GM19463 (cell line): ENCODE measurements at regions not wholly inside any gene's neighbourhood (a gene's known extent, or its start where the extent isn't known, plus 50 kb on each side); places are given as distances from the start of the nearest gene placed in this dataset.
"Not testable (repeated sequence)": the region's sequence is repeated elsewhere in the genome, so short reads cannot be mapped to it uniquely, and the experiment has no call there.

ENCODE experiments used
- ATAC-seq: cut with Tn5 transposase; IDR thresholded peaks from one replicate; pipeline ENCODE4 v1.9.1; 2021; ENCODE audit warnings: mild to moderate bottlenecking, moderate library complexity; ENCODE audit not compliant: unreplicated experiment

DNA sequence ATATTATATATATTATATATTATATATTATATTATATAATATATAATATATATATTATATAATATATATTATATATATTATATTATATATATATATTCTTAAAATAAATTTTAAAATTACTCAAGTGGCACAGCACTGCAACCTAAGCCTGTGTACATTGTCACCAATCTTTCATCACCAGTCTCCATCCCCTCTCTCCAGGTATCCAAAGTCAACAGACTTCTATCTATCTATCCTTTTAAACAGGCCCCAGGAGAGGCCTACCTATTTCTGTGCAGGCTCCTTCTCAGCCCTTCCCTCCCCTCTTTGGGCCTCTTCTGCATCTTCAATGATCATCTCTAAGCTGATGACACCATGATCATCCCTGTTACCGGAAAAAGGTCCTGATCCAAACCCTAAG, 111.7 kb downstream of the RHOU start:
- no peak for ATAC-seq

DNA sequence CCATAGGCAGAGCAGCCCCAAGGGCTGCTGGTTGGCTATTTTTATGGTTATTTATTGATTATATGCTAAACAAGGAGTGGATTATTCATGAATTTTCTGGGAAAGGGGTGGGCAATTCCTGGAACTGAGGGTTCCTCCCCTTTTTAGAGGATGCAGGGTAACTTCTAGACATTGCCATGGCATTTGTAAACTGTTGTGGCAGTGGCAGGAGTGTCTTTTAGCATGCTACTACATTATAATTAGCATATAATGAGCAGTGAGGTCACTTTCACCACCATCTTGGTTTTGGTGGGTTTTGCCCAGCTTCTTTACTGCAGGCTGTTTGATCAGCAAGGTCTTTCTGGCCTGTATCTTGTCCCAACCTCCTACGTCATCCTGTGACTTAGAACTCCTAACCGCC, 112.2 kb downstream of the RHOU start:
- not testable (repeated sequence) for ATAC-seq

DNA sequence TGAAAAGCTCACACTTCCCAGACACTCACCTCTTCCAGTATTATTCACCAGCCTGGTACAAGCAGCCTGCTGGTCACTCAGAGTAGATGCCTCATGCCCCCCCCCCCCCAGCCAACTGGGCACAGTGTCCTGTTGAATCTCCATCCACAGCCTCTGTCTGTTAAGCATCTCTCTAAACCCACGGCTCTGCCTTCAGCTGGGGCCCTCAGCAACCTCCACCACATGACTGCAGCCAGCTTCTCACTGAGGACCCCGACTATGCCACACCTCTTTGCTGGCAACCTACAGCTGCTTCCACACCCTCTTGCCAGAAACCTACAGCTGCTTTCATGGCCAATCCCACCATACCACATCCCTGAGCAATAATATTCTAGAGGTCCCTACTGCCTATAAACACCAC, 113.1 kb downstream of the RHOU start:
- no peak for ATAC-seq

DNA sequence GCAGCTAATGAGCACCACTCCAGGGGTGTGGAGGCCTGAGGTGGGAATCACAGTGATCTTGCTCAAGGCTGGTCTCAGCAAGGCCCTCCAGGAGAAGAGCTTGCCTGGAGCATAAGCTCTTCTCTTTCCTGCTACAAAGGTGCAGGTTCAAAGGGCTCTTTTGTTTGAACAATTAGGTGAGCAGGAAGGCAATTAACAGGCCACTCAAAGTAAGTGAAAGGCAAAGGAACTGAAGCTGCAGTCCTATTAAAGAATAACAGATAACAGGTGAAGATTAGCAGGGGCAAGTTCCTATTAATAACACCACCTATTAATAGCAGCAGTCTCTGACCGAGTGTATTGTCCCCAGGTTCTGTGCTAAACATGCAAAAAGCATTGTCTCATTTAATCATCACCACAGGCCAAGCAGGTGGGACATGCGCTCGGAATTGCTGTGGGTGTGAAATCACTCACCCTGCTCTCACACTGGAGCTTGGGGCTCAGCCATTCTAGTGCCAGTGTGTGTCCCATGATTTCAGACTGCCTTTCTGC, 113.8 kb downstream of the RHOU start:
- peak; percentile 89 for ATAC-seq

DNA sequence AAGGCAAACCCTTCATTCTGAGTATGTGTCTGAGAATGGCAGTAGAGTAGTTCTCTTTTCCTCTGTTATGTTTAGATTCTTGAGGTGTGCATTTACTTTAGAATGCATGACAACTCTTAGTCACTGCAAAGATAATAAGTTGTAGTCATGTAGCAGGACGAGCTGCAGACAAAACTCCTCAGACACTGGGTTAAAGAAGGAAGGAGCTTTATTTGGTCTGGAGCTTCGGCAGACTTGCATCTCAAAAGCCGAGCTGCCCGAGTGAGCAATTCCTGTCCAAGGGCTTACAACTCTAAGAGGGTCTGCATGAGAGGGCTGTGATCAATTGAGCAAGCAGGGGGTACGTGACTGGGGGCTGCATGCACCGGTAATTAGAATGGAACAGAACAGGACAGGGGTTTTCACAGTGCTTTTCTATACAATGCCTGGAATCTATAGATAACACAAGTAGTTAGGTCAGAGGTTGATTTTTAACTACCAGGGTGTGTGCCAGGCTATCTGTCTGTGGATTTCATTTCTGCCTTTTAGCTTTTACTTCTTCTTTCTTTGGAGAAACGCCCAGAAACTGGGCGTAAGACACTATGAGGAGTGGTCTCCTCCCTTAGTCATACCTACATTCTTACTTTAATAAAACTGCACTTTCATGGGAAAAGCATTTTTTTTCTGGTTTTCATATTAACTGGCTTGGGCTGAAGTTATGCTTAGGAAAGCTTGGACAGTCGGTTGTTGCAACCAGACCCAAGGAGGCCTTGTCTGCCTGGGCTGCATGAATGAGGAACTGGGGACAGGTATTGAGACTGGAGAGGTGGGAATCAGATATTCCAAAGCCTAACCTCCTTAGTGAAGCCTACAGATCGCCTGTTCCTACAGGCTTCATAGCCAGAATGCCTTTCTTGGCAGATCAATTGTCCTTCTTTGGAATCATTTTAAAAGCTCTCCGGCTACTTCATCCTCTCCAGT, 115.1 kb downstream of the RHOU start:
- no peak for ATAC-seq

DNA sequence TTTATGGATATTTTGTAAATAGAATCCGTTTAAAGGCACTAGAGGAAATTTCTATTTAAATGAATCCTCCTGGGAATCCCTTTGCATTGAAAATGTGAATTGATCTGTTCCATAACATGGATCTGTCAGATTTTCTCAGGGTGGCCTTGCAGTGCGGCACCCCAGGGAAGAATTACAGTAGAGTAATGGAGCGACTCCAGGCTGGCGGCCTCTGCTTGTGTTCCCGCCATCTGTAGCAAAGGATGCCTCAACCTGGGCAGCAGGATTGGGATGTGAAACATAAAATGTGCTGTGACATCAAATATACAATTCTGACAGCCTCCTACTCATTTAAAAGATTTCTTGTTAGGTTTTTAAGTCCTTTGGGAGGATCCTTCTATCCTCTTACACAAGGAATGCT, 115.9 kb downstream of the RHOU start:
- ATAC-seq = no peak

DNA sequence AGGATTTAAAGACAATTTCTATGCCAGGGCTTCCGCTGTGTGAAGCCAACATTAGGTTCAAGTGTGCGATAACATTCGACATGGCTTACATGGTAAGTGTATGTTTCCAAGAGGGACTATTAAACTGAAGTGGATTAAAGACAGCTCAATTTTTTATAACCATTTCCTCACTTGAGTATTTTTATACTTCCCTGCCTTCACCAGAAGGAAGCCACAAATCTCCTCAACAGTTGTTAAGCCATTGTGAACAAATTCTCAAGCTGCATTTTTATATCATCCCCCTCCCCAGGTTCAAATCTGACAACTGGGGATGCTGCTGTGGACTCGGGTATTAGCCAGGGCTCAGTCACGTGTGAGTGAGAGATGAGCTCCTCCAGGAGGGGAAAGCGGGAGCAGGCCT, 116.3 kb downstream of the RHOU start:
- ATAC-seq = no peak

DNA sequence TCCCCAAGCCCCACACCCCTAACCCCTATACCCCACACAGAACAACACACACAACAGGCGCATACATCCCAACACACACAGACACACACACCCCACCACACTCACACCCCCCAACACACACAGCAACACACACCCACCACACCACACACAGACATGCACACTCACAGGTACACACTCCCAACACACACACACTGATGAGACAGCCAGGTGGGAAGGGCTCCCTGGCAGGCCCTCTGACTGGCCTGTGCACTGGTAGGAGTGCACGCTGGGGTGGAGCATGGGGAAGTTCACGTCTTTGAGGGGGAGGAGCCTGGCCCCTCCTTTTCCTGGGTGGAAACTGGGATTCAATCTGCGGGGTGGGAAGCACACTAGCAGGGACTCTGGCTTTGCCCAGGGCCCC, 116.7 kb downstream of the RHOU start:
- no peak for ATAC-seq

DNA sequence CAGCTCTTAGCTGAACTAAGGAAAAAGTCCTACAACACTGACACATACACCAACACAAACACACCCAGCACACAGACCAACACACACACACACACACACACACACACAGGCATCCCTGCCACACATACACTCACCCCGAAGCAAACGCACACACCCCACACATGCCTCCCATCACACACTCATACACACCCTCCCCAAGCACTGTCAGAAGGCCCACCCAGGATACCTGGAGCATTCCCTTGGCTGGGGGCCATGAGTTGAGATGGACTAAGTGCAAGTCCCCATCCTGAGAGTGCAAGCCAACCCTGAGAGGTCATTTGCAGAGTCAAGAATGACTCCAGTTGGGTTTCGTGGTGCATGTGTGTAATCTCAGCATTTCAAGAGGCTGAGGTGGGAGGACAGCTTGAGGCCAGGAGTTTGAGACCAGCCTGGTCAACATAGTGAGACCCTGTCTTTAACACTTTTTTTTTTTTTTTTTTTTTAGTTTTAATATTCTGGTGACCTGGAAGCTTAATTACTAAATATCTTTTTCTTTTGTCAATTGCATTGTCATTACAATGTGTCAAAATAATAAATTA, 117.3 kb downstream of the RHOU start:
- ATAC-seq = no peak

DNA sequence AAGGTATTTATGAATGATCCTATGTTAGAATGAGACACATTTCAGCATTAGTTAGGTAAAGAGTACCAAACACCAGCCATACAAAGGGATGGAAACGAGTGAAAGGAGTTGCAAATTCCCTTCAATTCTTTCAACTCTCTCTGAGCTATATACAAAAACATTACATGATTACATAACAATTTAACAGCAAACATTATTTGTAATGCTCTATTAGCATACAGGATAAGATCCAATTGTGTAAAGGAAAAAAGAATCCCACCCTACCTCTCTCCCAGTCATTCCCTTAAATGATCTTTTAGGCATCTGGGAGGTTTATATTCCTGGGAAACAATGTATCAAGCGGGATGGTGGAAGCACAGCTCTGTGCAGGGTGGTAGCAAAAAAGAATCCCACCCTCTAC, 117.9 kb downstream of the RHOU start:
- no peak for ATAC-seq

DNA sequence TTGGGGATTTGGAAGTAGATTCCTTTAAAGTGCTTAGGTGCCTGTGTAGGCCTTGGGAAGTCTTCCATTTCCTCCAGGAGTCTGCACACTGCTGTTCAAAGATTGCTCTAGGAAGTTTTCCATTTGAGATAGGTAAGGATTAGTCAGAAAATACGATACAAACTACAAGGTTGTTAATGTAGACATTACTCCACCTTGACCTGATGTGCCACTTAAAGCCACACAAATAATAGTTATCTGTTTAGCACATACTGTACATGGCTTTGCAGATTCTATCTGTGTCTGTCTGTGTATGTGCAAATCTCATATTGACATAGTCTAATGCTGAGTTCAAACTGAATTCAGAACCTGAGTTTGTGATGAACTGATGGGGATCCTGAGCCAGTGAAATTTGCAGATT, 118.4 kb downstream of the RHOU start:
- ATAC-seq = no peak

DNA sequence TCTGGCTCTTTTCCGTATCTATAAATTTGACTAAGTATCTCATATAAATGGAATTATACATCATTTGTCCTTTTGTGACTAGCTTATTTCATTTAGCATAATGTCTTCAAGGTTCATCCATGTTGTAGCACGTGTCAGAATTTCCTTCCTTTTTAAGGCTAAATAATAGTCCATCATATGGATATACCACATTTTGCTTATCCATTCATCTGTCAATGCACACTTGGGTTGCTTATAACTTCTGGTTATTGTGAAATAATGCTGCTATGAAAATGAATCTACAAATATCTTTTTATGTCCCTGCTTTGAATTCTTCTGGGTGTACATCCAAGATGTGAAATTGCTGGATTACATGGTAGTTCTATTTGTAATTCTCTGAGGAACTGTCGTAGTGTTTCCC, 119.6 kb downstream of the RHOU start:
- ATAC-seq = no peak

DNA sequence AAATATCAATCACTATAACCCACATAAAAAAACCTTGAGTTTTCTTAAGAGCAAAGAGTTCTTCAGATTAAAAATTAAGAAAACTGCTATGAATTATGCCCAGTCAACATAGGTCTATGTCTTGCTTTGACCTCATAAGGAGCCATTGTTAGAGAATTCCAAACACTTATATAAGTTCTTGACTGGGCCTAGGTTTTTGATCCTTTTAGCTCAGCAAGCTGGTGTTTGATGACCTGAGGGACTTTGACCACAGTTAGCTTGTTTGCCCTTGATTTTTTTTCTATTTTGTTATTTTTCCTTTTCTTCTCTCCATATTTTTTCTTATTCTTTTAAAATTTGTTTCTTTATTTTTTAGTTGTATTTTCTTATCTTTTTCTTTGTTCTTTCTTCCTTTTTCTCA, 122.3 kb downstream of the RHOU start:
- ATAC-seq = no peak

DNA sequence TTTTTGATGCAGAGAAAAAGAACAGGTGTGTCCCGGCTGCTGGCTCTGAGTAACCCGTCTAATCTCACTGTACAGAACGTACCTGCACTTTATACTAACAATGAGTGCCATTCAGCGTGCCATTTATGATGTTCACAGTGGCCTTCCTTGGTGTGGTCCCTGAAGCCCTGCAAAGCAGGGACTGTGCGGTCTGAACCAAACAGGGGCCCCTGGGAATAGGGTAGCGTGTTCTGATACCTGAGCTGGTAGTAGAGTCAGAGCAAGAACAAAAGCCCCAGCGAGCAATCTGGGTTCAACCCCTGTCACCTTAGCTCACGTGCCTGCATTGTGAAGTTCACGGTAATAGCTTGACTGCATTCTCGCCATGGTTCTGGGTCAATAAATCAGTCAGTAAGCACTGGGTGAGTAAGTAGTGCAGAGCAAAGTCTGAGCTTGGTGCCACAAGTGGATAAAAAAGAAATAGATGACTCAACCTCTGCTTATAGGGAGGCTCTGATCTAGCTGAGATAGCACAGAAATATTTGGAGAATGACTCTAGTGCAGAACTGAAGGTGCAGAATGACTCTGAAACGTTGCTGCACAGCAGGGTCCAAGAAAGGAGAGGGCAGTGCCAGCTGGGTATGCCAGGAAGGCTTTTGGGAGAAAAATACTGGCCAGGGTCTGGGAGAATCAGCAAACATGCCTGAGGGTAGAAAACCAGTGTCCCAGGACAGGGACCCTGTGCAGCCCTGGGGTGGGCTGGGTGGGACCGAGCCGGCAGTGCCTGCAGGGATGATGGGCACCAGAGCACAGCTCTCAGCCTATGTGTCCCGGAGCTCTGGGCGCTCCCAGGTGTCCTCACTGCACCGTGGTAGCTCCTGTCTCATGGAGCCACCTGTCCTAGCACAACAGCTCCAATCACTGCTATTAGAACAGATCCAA, 125.9 kb downstream of the RHOU start:
- peak; percentile 88 for ATAC-seq

DNA sequence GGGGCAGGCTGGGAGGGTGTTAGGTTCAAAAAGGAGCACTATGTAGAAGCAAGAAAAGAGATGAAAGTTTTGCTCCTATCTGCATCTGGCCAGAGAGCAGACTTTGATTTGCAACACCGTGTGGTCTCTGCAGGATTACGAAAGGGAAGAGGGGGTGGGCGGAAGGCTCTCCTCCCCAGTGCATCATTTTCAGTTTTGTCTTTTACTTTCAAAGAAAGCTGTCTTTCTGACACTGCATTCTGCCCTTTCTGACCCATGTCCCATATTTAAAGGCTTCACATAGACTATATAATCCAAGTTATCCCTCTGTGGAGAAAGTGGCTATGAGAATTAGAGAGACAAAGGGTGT, 126.5 kb downstream of the RHOU start:
- no peak for ATAC-seq

DNA sequence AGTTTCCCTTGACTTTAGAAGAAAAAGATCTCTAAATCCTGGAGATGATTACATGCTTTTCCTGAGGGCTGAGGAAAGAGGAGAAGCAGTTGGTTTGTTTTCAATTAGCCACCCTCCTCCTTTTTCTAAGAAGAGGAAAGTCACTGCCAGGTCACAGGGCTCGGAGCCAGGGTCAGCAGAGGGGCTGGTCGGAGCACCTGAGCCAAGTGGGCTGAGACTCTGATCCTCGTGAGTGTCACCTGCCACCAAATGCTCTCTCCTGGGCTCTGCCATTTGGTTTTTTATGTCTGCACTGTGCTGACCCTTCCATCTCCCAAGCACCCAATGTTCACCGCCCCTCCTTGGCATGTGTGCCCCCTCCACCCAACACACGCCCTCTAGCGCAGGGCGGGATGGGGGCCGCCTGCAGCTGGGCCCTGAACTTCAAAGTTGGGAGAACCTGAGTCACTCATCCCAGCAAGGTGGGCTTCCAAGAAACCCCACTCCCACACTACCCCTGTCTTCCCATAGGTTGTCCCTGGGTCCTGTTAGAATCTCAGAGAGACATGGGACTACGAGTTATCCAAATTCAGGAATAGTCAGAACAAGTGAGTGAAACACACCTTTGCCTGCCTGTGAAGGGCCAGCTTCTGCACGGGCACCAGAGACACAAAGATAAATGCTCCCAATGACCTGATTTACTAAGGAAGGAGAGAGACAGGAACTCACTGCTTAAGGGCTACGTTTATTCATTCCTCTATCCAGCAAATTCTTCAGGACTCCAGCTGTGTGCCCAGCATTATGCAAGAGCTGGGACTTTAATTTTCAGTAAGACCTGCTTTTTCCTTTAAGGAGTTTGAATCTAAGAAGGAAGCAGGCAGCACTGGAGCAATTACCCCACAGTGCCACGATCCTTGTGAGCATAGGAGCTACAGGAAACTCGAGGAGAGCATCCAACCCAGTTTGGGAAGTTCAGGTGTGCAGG, 127.5 kb downstream of the RHOU start:
- no peak for ATAC-seq

DNA sequence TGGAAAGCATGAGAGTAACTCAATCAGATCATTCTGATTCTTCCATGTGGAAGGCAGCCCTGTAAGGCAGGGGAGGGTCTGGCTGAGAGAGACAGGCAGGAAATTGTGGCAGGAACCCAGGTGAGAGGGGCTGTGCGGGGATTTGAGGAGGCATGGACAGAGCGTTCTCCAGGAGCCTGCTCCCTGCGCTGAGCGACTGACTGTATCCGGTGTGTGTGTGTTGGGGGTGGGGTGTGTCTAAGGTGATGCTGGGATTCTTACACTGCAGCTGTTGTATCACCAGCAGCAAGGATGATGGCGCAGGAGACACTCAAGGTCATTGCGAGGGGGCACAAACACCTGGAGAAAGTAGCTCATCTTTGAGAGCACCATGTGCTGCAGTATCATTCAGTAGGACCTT, 128.5 kb downstream of the RHOU start:
- ATAC-seq = no peak

DNA sequence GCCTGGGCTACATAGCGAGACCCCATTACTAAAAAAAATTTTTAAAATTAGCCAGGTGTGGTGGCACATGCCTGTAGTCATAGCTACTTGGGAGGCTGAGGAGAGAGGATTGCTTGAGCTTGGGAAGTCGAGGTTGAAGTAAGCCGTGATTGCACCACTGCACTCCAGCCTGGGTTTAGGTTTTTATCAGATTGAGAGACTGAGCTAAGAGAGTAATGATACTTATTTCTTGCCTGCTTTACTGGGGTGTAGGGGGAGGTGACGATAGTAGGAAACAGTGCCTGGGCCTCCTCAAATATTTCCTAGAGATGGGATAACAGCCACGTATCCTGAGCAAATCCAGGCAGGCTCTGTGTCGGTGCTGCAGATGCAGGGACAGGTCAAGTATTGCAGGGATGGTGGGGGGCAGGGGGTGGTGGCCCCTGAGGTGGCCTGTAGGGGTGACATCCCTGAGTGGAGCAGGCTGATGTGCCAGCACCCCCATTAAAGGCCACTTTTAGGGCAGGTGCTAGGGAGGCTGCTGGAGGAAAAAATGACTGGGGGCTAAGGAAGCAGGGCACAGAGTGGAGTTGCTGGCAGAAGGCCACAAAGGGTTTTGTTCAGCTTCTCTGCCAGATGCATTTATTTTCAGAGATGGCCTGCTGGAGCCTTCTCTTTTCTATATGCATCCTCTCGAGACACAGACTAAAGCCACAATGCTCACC, 130.5 kb downstream of the RHOU start:
- ATAC-seq = no peak

DNA sequence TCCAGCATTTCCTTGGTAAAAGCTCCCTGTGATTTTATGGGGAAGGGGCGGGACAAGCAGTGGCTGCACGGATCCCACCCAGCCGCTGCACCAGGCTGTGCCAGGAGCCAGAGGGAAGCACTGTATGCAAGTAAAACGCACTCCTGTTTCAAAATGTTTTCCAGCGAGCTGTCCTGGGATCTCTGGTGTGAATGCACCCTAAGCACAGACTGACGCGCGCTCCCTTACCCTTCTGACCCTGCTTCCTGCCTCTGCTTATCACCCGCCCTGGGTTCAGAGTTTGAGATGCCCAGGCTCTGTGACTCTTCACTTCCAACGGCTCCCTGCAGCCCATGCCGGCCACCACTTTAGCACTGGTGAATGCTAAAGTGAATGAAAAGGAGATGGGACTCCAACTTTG, 131.2 kb downstream of the RHOU start:
- ATAC-seq = no peak
